ENCODE measurements at regions not wholly inside any gene's neighbourhood (a gene's known extent, or its start where the extent isn't known, plus 50 kb on each side); places are given as distances from the start of the nearest gene placed in this dataset.

DNA sequence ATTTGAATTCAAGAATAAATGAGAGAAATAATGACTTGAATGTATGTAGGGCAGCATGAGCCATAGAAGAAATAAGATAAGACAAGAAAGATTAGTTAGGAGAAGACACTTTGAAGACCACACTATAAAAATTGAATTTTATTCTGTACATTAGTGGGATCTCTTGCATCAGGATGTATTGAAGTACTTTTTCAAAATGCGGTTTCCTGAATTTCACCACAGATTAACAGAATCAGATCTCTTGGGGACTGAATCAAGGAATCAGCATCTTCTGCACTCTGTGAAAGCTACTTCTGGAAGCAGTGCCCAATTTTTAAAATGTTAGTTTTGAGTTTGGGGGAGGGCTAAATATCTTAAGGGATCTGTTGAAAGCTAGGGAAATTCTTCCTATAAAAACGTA is 763.9 kb upstream of the GOLIM4 start:
- H3K4me3 Mint-ChIP-seq, result no peak overlapping the region
- TF ChIP-seq, protein P1, sequence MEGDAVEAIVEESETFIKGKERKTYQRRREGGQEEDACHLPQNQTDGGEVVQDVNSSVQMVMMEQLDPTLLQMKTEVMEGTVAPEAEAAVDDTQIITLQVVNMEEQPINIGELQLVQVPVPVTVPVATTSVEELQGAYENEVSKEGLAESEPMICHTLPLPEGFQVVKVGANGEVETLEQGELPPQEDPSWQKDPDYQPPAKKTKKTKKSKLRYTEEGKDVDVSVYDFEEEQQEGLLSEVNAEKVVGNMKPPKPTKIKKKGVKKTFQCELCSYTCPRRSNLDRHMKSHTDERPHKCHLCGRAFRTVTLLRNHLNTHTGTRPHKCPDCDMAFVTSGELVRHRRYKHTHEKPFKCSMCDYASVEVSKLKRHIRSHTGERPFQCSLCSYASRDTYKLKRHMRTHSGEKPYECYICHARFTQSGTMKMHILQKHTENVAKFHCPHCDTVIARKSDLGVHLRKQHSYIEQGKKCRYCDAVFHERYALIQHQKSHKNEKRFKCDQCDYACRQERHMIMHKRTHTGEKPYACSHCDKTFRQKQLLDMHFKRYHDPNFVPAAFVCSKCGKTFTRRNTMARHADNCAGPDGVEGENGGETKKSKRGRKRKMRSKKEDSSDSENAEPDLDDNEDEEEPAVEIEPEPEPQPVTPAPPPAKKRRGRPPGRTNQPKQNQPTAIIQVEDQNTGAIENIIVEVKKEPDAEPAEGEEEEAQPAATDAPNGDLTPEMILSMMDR (IDR thresholded peaks at IDR 0.05; ENCODE audit: unreplicated experiment in 3 of 3), result no peak
- H3K4me1 Mint-ChIP-seq, result peaks cover 33% of the 10 kb centered on the region
- H3K27me3 Mint-ChIP-seq (ENCODE audit: low read depth), result no peaks in the 10 kb centered on the region
- peak overlapping the region in 2 of 3 experiments; percentile 57 to 79 for H3K27ac Mint-ChIP-seq
- H3K36me3 Mint-ChIP-seq (ENCODE audit: low read depth), result peaks cover 4% of the 10 kb centered on the region
- H3K9me3 Mint-ChIP-seq, result peaks cover 12% of the 10 kb centered on the region

DNA sequence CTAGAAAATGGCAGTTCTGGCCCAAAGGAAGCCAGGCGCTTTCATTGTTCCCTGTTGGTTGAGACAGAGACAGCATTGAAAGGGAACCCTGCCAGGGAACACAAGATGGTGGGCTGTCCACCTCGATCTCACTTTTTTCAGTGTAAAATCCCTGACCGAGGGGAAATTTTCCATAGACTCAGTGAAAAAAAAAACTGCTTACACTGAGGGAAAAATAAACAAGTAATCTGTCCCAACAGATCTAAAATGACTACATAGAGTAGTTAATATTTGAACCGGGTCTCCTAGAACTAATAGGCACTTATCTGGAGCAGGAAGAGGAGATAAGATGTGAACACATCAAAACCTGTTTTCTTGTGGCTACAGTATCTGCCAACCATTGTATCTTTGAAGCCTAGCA is 763.4 kb upstream of the GOLIM4 start:
- Mint-ChIP-seq H3K4me3 (no peak overlapping the region), H3K9me3 (peaks cover 12% of the 10 kb centered on the region), H3K4me1 (peaks cover 29% of the 10 kb centered on the region), H3K36me3 (ENCODE audit: low read depth) (peaks cover 4% of the 10 kb centered on the region), H3K27ac (peak overlapping the region in 2 of 3 experiments; percentile 57 to 79), H3K27me3 (ENCODE audit: low read depth) (no peaks in the 10 kb centered on the region)
- TF ChIP-seq, protein P1 (IDR thresholded peaks at IDR 0.05; ENCODE audit: unreplicated experiment in 3 of 3), result no peak

DNA sequence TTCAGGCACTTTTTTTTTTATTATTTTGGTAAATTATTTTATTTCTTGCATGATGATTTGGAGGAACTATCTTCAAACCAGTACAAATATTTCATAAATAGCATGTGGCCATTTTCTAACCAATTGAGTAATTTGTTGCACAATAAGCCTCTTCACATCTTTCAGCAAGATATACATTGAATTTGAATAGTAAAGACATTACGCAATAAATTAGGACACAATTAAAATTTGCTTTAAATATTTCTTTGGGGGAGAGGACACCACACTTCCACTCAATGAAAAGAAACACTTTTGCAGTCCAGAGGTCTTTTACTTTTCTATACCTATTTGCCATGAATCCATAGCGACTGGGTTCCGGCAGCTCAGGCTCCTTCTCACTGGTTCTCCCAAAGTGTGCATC is 762.6 kb upstream of the GOLIM4 start:
- Mint-ChIP-seq H3K36me3 (ENCODE audit: low read depth) (peaks cover 4% of the 10 kb centered on the region), H3K4me3 (no peak overlapping the region), H3K4me1 (peaks cover 24% of the 10 kb centered on the region), H3K9me3 (peaks cover 15% of the 10 kb centered on the region), H3K27me3 (ENCODE audit: low read depth) (no peaks in the 10 kb centered on the region), H3K27ac (no peak overlapping the region)
- TF ChIP-seq, protein P1 (IDR thresholded peaks at IDR 0.05; ENCODE audit: unreplicated experiment in 3 of 3), result no peak

DNA sequence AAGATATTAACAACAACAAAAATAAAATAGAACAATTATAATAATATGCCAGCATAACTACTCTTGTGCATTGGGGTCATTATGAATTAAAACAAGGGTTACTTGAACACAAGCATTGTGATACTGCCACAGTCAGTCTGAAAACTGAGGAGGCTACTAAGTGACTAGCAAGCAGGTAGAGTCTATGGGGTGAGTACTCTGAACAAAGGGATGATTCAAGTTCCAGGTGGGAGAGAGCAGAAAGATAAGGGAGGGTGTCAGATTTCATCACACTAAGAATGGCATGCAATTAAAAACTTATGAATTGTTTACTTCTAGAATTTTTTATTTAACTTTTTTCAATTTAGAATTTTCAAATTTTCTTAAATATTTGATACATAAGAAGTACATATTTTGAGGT is 754.4 kb upstream of the GOLIM4 start:
- Mint-ChIP-seq H3K4me3 (no peak overlapping the region), H3K36me3 (ENCODE audit: low read depth) (no peaks in the 10 kb centered on the region), H3K27me3 (ENCODE audit: low read depth) (peaks cover 14% of the 10 kb centered on the region), H3K4me1 (peaks cover 9% of the 10 kb centered on the region), H3K27ac (no peak overlapping the region), H3K9me3 (peaks cover 12% of the 10 kb centered on the region)
- TF ChIP-seq, protein P1 (IDR thresholded peaks at IDR 0.05; ENCODE audit: unreplicated experiment in 3 of 3), result no peak

DNA sequence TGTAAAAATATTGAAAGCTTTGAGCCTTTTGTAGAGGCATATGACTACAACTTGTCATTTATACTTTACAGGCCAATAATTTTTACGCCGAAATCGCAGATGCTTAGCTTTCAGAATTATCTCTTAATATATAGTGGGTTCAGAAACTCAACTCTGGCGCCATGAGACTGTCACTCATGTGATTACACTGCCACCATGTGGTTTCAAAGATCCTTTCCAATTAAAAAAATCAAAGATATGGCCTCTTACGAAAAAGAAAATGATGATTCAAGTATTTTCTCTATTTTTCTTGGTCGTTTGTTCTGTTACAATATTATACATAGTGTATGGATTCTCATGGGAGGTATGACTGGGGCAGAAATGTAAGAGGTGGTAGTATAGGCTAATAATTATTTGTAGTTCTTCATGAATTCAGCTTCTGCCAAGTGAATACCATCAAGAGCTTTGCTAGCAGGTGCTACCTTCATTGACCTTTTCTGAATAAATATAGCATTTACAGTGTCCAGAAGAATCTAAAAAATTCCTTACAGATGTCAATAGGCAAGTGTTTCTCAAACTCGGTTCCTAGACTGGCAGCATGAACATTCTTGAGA is 751.7 kb upstream of the GOLIM4 start:
- H3K4me1 Mint-ChIP-seq, result peaks cover 9% of the 10 kb centered on the region
- TF ChIP-seq, protein P1 (IDR thresholded peaks at IDR 0.05; ENCODE audit: unreplicated experiment in 3 of 3), result peak; percentile 65 to 87 (median 81)
- peaks cover 20% of the 10 kb centered on the region for H3K27me3 Mint-ChIP-seq (ENCODE audit: low read depth)
- H3K9me3 Mint-ChIP-seq, result peaks cover 6% of the 10 kb centered on the region
- H3K27ac Mint-ChIP-seq, result peak overlapping the region in 2 of 3 experiments; percentile 7 to 10
- H3K36me3 Mint-ChIP-seq (ENCODE audit: low read depth), result no peaks in the 10 kb centered on the region
- peak overlapping the region in 2 of 3 experiments; percentile 50 for H3K4me3 Mint-ChIP-seq

DNA sequence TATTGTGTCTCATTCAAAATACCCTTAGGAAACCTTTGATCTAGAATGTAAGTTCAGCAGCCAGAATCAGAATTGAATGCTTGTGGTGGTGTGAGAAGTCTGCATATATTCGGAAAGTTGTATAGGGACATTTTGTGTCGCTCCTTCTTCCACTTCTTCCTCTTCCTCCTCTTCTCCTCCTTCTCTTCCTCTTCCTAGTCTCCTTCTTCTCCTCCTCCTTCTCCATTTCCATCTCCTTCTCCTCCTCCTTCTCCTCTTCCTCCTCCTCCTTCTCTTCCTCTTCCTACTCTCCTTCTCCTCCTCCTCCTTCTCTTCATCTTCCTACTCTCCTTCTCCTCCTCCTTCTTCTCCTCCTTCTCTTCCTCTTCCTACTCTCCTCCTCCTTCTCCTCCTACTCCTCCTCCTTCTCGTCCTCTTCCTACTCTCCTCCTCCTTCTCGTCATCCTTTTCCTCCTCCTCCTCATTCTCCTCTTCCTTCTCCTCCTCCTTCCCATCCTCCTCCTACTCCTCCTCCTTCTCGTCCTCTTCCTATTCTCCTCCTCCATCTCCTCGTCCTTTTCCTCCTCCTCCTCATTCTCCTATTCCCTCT is 749.3 kb upstream of the GOLIM4 start:
- TF ChIP-seq, protein P1 (IDR thresholded peaks at IDR 0.05; ENCODE audit: unreplicated experiment in 3 of 3), result no peak
- Mint-ChIP-seq H3K27ac (no peak overlapping the region), H3K9me3 (no peaks in the 10 kb centered on the region), H3K36me3 (ENCODE audit: low read depth) (no peaks in the 10 kb centered on the region), H3K4me3 (no peak overlapping the region), H3K4me1 (peaks cover 9% of the 10 kb centered on the region), H3K27me3 (ENCODE audit: low read depth) (peaks cover 20% of the 10 kb centered on the region)

All from nephron (organoid).